ENCODE measurements at regions not wholly inside any gene's neighbourhood (a gene's known extent, or its start where the extent isn't known, plus 50 kb on each side); places are given as distances from the start of the nearest gene placed in this dataset.

- intact Hi-C loops (cut with DNase I; ENCODE audit: low total_unique reads) (no loop called here), in situ Hi-C loops (cut with MboI; ENCODE audit: low pct_ligation_motif_present in 1 of 4, low pct_unique_long_range_greater_than_20kb in 1 of 4, low sequenced_read_pairs in 3 of 4) (no loop called here)
- peaks cover 4% of the 10 kb centered on the region for H3K27me3 ChIP-seq
- peaks cover 0 to 7% (median 0%) of the 10 kb centered on the region in 4 donors for H3K4me1 ChIP-seq
- no peak for DNase-seq
- TF ChIP-seq POLR2A (IDR thresholded peaks at IDR 0.05): no peak
- TF ChIP-seq EP300 (IDR thresholded peaks at IDR 0.05; ENCODE audit: low read depth): no peak
- no peak for TF ChIP-seq CTCF (IDR thresholded peaks at IDR 0.05)
- TF ChIP-seq POLR2AphosphoS5 (IDR thresholded peaks at IDR 0.05): no peak
- no peak overlapping the region for H3K27ac ChIP-seq
- WGBS, 2 donors (ENCODE audit: low coverage in 1 of 2): 50 to 86% methylated on average over 1 of the region's 1 CpG
- H3K36me3 ChIP-seq: no peaks in the 10 kb centered on the region
- no peaks in the 10 kb centered on the region for H3K9me3 ChIP-seq
- H3K4me3 ChIP-seq: no peak overlapping the region
These were observed 76.2 kb upstream of the PLXNA4 start for GRCh38 chr7:132652507-132652906.

GRCh38 chr7:132650498-132650897 is 74.2 kb upstream of the PLXNA4 start:
- WGBS, 2 donors (ENCODE audit: low coverage in 1 of 2): 13 to 42% methylated on average over 2 to 3 of the region's 3 CpGs
- in situ Hi-C loops (cut with MboI; ENCODE audit: low pct_ligation_motif_present in 1 of 4, low pct_unique_long_range_greater_than_20kb in 1 of 4, low sequenced_read_pairs in 3 of 4) (no loop called here), intact Hi-C loops (cut with DNase I; ENCODE audit: low total_unique reads) (no loop called here)

GRCh38 chr7:132647311-132647710 is 71.0 kb upstream of the PLXNA4 start:
- H3K4me3 ChIP-seq: no peak overlapping the region
- no peak overlapping the region for H3K27ac ChIP-seq
- in situ Hi-C loops (cut with MboI; ENCODE audit: low pct_ligation_motif_present in 1 of 4, low pct_unique_long_range_greater_than_20kb in 1 of 4, low sequenced_read_pairs in 3 of 4) (no loop called here), intact Hi-C loops (cut with DNase I; ENCODE audit: low total_unique reads) (no loop called here)
- no peaks in the 10 kb centered on the region for H3K4me1 ChIP-seq
- no peaks in the 10 kb centered on the region for H3K27me3 ChIP-seq
- DNase-seq: no peak
- 92 to 100% methylated on average over 1 of the region's 1 CpG for WGBS, 2 donors (ENCODE audit: low coverage in 1 of 2)
- no peaks in the 10 kb centered on the region for H3K36me3 ChIP-seq
- TF ChIP-seq POLR2A (IDR thresholded peaks at IDR 0.05): no peak
- no peak for TF ChIP-seq CTCF (IDR thresholded peaks at IDR 0.05)
- TF ChIP-seq POLR2AphosphoS5 (IDR thresholded peaks at IDR 0.05): no peak
- TF ChIP-seq EP300 (IDR thresholded peaks at IDR 0.05; ENCODE audit: low read depth): no peak
- no peaks in the 10 kb centered on the region for H3K9me3 ChIP-seq

More at GRCh38 chr7:132650498-132650897, 74.2 kb upstream of the PLXNA4 start:
- Histone ChIP-seq H3K27me3 (peaks cover 2% of the 10 kb centered on the region), H3K27ac (no peak overlapping the region), H3K9me3 (no peaks in the 10 kb centered on the region), H3K36me3 (no peaks in the 10 kb centered on the region), H3K4me1 (peaks cover 0 to 5% (median 0%) of the 10 kb centered on the region in 4 donors), H3K4me3 (no peak overlapping the region)
- TF ChIP-seq POLR2AphosphoS5 (IDR thresholded peaks at IDR 0.05) (no peak), POLR2A (IDR thresholded peaks at IDR 0.05) (no peak), CTCF (IDR thresholded peaks at IDR 0.05) (no peak), EP300 (IDR thresholded peaks at IDR 0.05; ENCODE audit: low read depth) (no peak)
- DNase-seq: no peak

- TF ChIP-seq CTCF (IDR thresholded peaks at IDR 0.05) (no peak), EP300 (IDR thresholded peaks at IDR 0.05; ENCODE audit: low read depth) (no peak), POLR2AphosphoS5 (IDR thresholded peaks at IDR 0.05) (no peak)
- intact Hi-C loops (cut with DNase I; ENCODE audit: low total_unique reads) (no loop called here), in situ Hi-C loops (cut with MboI; ENCODE audit: low pct_ligation_motif_present in 1 of 4, low pct_unique_long_range_greater_than_20kb in 1 of 4, low sequenced_read_pairs in 3 of 4) (no loop called here)
- H3K4me3 ChIP-seq: no peak overlapping the region
- H3K27me3 ChIP-seq: no peaks in the 10 kb centered on the region
- no peak overlapping the region for H3K27ac ChIP-seq
- no peaks in the 10 kb centered on the region for H3K9me3 ChIP-seq
- WGBS, 2 donors (ENCODE audit: low coverage in 1 of 2): 89 to 90% methylated on average over 3 to 5 of the region's 5 CpGs
- no peaks in the 10 kb centered on the region for H3K36me3 ChIP-seq
- H3K4me1 ChIP-seq: no peaks in the 10 kb centered on the region
- DNase-seq: no peak
These were observed 69.8 kb upstream of the PLXNA4 start for GRCh38 chr7:132646052-132646451.

Data from transverse colon (tissue), 4 donors.